HEK293T (cell line): ENCODE measurements at regions not wholly inside any gene's neighbourhood (a gene's known extent, or its start where the extent isn't known, plus 50 kb on each side); places are given as distances from the start of the nearest gene placed in this dataset.

Source experiments
- CTCF ChIA-PET: fragments of 350-600 bp; formaldehyde crosslinking; extraction: SDS; loops from one replicate; lab custom pipeline; 2021; ENCODE audit warnings: antibody characterized with exemption, inconsistent platforms; lab: Yijun Ruan, JAX
- POLR2A ChIA-PET: fragments of 350-600 bp; formaldehyde crosslinking; extraction: SDS; loops from one replicate; lab custom pipeline; 2020; ENCODE audit warnings: antibody characterized with exemption, inconsistent platforms; lab: Yijun Ruan, JAX
- DNase-seq: peaks from one replicate; pipeline ENCODE4 v3.0.0; 2012; ENCODE audit warnings: mixed read lengths; ENCODE audit errors: extremely low spot score
- ARNT ChIP-seq: fragments of 450-650 bp; IDR thresholded peaks from 2 replicates; pipeline ENCODE4 v1.6.1; 2017; ENCODE audit warnings: mild to moderate bottlenecking
- BHLHE40 ChIP-seq: fragments of 450-650 bp; IDR thresholded peaks from 2 replicates; pipeline ENCODE4 v1.6.1; 2016; ENCODE audit warnings: mild to moderate bottlenecking, moderate library complexity, borderline replicate concordance
- CTBP1 ChIP-seq: fragments of 450-650 bp; IDR thresholded peaks from 2 replicates; pipeline ENCODE4 v1.6.1; 2016; ENCODE audit warnings: borderline replicate concordance
- ELF4 ChIP-seq: fragments of 450-650 bp; IDR thresholded peaks from 2 replicates; pipeline ENCODE4 v1.6.1; 2017; ENCODE audit warnings: antibody characterized with exemption
- FOXA1 ChIP-seq: fragments of 450-650 bp; IDR thresholded peaks from 2 replicates; pipeline ENCODE4 v1.6.1; 2016; ENCODE audit warnings: mild to moderate bottlenecking
- FOXK2 ChIP-seq: fragments of 450-650 bp; IDR thresholded peaks from 2 replicates; pipeline ENCODE4 v1.6.1; 2016; ENCODE audit warnings: mild to moderate bottlenecking
- FOXM1 ChIP-seq: fragments of 450-650 bp; IDR thresholded peaks from 2 replicates; pipeline ENCODE4 v1.6.1; 2017; ENCODE audit warnings: mild to moderate bottlenecking, borderline replicate concordance
- HDGF ChIP-seq: fragments of 450-650 bp; IDR thresholded peaks from 2 replicates; pipeline ENCODE4 v1.6.1; 2017; ENCODE audit warnings: antibody characterized with exemption, borderline replicate concordance
- L3MBTL2 ChIP-seq: fragments of 450-650 bp; conservative IDR thresholded peaks from 2 replicates; pipeline ENCODE4 v1.6.1; 2016; ENCODE audit warnings: mild to moderate bottlenecking
- LEF1 ChIP-seq: fragments of 450-650 bp; IDR thresholded peaks from 2 replicates; pipeline ENCODE4 v1.6.1; 2017; ENCODE audit warnings: mild to moderate bottlenecking, borderline replicate concordance
- NFRKB ChIP-seq: fragments of 450-650 bp; IDR thresholded peaks from 2 replicates; pipeline ENCODE4 v1.6.1; 2016; ENCODE audit warnings: mild to moderate bottlenecking, moderate library complexity
- PKNOX1 ChIP-seq: fragments of 450-650 bp; IDR thresholded peaks from 2 replicates; pipeline ENCODE4 v1.6.1; 2016
- SP1 ChIP-seq: fragments of 450-650 bp; IDR thresholded peaks from 2 replicates; pipeline ENCODE4 v1.6.1; 2017
- SUZ12 ChIP-seq: fragments of 450-650 bp; IDR thresholded peaks from 2 replicates; pipeline ENCODE4 v1.6.1; 2016; ENCODE audit warnings: mild to moderate bottlenecking
- TARDBP ChIP-seq: fragments of 450-650 bp; IDR thresholded peaks from 2 replicates; pipeline ENCODE4 v1.6.1; 2016
- ZNF384 ChIP-seq: fragments of 450-650 bp; IDR thresholded peaks from 2 replicates; pipeline ENCODE4 v1.6.1; 2016

GRCh38 chr14:97527993-97528392 lies 730.8 kb downstream of the VRK1 start:
- no peak for DNase-seq
- no peak for TF ChIP-seq FOXA1
- no peak for TF ChIP-seq PKNOX1
- TF ChIP-seq ARNT: no peak
- TF ChIP-seq TARDBP: no peak
- TF ChIP-seq BHLHE40: no peak
- no peak for TF ChIP-seq LEF1
- no peak for TF ChIP-seq NFRKB
- TF ChIP-seq HDGF: no peak
- TF ChIP-seq L3MBTL2: no peak
- TF ChIP-seq ZNF384: no peak
- TF ChIP-seq CTBP1: no peak
- no peak for TF ChIP-seq FOXM1
- TF ChIP-seq SP1: no peak
- no peak for TF ChIP-seq SUZ12
- no peak for TF ChIP-seq ELF4
- TF ChIP-seq FOXK2: no peak
- POLR2A ChIA-PET: no interaction called here
- CTCF ChIA-PET: no interaction called here

GRCh38 chr14:97532052-97532451 lies 734.9 kb downstream of the VRK1 start:
- ChIA-PET POLR2A (no interaction called here), CTCF (no interaction called here)

GRCh38 chr14:97536421-97536820 lies 739.2 kb downstream of the VRK1 start:
- TF ChIP-seq NFRKB: no peak
- no peak for DNase-seq
- POLR2A ChIA-PET: no interaction called here
- CTCF ChIA-PET: no interaction called here

More at GRCh38 chr14:97532052-97532451, 734.9 kb downstream of the VRK1 start:
- no peak for DNase-seq
- TF ChIP-seq BHLHE40 (no peak), L3MBTL2 (no peak), SP1 (no peak), FOXA1 (no peak), ARNT (no peak), TARDBP (no peak), HDGF (no peak)

GRCh38 chr14:97538749-97539410 lies 741.7 kb downstream of the VRK1 start:
- no peak for TF ChIP-seq ARNT
- no peak for TF ChIP-seq FOXA1
- TF ChIP-seq NFRKB: no peak
- CTCF ChIA-PET: no interaction called here
- no peak for DNase-seq
- POLR2A ChIA-PET: no interaction called here

- DNase-seq: no peak
- ChIA-PET CTCF (no interaction called here), POLR2A (no interaction called here)
- TF ChIP-seq ZNF384 (no peak), LEF1 (no peak), ELF4 (no peak), ARNT (no peak), SUZ12 (no peak), TARDBP (no peak), FOXA1 (no peak), HDGF (no peak), SP1 (no peak), L3MBTL2 (no peak), PKNOX1 (no peak), FOXM1 (no peak), FOXK2 (no peak), NFRKB (no peak), CTBP1 (no peak), BHLHE40 (no peak)
These were observed 742.2 kb downstream of the VRK1 start for GRCh38 chr14:97539411-97539795.

- ChIA-PET POLR2A (no interaction called here), CTCF (no interaction called here)
- TF ChIP-seq ZNF384: no peak
- no peak for DNase-seq
These were observed 742.7 kb downstream of the VRK1 start for GRCh38 chr14:97539884-97540283.

GRCh38 chr14:97543221-97543620 lies 746.0 kb downstream of the VRK1 start:
- DNase-seq: no peak
- TF ChIP-seq ELF4: no peak
- TF ChIP-seq ARNT: no peak
- no peak for TF ChIP-seq L3MBTL2
- no peak for TF ChIP-seq SUZ12
- TF ChIP-seq ZNF384: no peak
- TF ChIP-seq LEF1: no peak
- TF ChIP-seq BHLHE40: no peak
- no peak for TF ChIP-seq HDGF
- TF ChIP-seq PKNOX1: no peak
- no peak for TF ChIP-seq CTBP1
- no peak for TF ChIP-seq FOXK2
- TF ChIP-seq TARDBP: no peak
- no peak for TF ChIP-seq FOXA1
- ChIA-PET CTCF (no interaction called here), POLR2A (no interaction called here)
